Rectal smooth muscle tissue (tissue), 1 donor: ENCODE measurements at regions not wholly inside any gene's neighbourhood (a gene's known extent, or its start where the extent isn't known, plus 50 kb on each side); places are given as distances from the start of the nearest gene placed in this dataset.

Experiments
- H3K27ac ChIP-seq: one replicate; pipeline ENCODE4 v1.7.0; 2013; ENCODE audit warnings: low read depth, low read length, inconsistent platforms
- H3K27me3 ChIP-seq: one replicate; pipeline ENCODE4 v1.7.0; 2013; ENCODE audit warnings: low read length; ENCODE audit not compliant: control insufficient read depth, insufficient read depth
- H3K36me3 ChIP-seq: one replicate; pipeline ENCODE4 v1.7.0; 2013; ENCODE audit warnings: low read length; ENCODE audit not compliant: control insufficient read depth, insufficient read depth
- H3K4me1 ChIP-seq: one replicate; pipeline ENCODE4 v1.7.0; 2013; ENCODE audit warnings: low read length; ENCODE audit not compliant: control insufficient read depth, insufficient read depth
- H3K4me3 ChIP-seq: one replicate; pipeline ENCODE4 v1.7.0; 2013; ENCODE audit warnings: low read length
- H3K9ac ChIP-seq: one replicate; pipeline ENCODE4 v1.7.0; 2013; ENCODE audit warnings: low read length

GRCh38 chr5:90136952-90137528 is 272.5 kb downstream of the CETN3 start:
- Histone ChIP-seq H3K27me3 (no peaks in the 10 kb centered on the region), H3K9ac (no peak overlapping the region), H3K27ac (no peak overlapping the region), H3K4me1 (peaks cover 9% of the 10 kb centered on the region), H3K4me3 (no peak overlapping the region), H3K36me3 (no peaks in the 10 kb centered on the region)

GRCh38 chr5:90135779-90136378 is 273.7 kb downstream of the CETN3 start:
- no peak overlapping the region for H3K27ac ChIP-seq
- no peak overlapping the region for H3K9ac ChIP-seq
- H3K4me1 ChIP-seq = peaks cover 16% of the 10 kb centered on the region
- H3K27me3 ChIP-seq = no peaks in the 10 kb centered on the region
- H3K4me3 ChIP-seq = no peak overlapping the region
- no peaks in the 10 kb centered on the region for H3K36me3 ChIP-seq

GRCh38 chr5:90134892-90135291 is 274.7 kb downstream of the CETN3 start:
- H3K27me3 ChIP-seq = no peaks in the 10 kb centered on the region
- H3K9ac ChIP-seq = no peak overlapping the region
- H3K27ac ChIP-seq = peak overlapping the region; percentile 65
- no peaks in the 10 kb centered on the region for H3K36me3 ChIP-seq
- H3K4me3 ChIP-seq = no peak overlapping the region
- peaks cover 18% of the 10 kb centered on the region for H3K4me1 ChIP-seq

GRCh38 chr5:90134381-90134780 is 275.2 kb downstream of the CETN3 start:
- no peaks in the 10 kb centered on the region for H3K27me3 ChIP-seq
- H3K9ac ChIP-seq = no peak overlapping the region
- H3K36me3 ChIP-seq = no peaks in the 10 kb centered on the region
- peaks cover 18% of the 10 kb centered on the region for H3K4me1 ChIP-seq
- peak overlapping the region; percentile 65 for H3K27ac ChIP-seq
- no peak overlapping the region for H3K4me3 ChIP-seq

GRCh38 chr5:90133941-90134340 is 275.6 kb downstream of the CETN3 start:
- H3K4me1 ChIP-seq = peaks cover 18% of the 10 kb centered on the region
- no peak overlapping the region for H3K4me3 ChIP-seq
- no peaks in the 10 kb centered on the region for H3K36me3 ChIP-seq
- no peak overlapping the region for H3K9ac ChIP-seq
- no peak overlapping the region for H3K27ac ChIP-seq
- no peaks in the 10 kb centered on the region for H3K27me3 ChIP-seq

GRCh38 chr5:90131383-90132133 is 278.0 kb downstream of the CETN3 start:
- no peaks in the 10 kb centered on the region for H3K36me3 ChIP-seq
- H3K4me3 ChIP-seq = no peak overlapping the region
- no peaks in the 10 kb centered on the region for H3K27me3 ChIP-seq
- H3K27ac ChIP-seq = peak overlapping the region; percentile 47
- H3K4me1 ChIP-seq = peaks cover 18% of the 10 kb centered on the region
- no peak overlapping the region for H3K9ac ChIP-seq

- H3K27ac ChIP-seq = no peak overlapping the region
- peaks cover 9% of the 10 kb centered on the region for H3K4me1 ChIP-seq
- no peaks in the 10 kb centered on the region for H3K27me3 ChIP-seq
- H3K9ac ChIP-seq = no peak overlapping the region
- H3K36me3 ChIP-seq = no peaks in the 10 kb centered on the region
- no peak overlapping the region for H3K4me3 ChIP-seq
These were observed 281.0 kb downstream of the CETN3 start for GRCh38 chr5:90128551-90128950.

GRCh38 chr5:90119531-90119971 is 290.0 kb downstream of the CETN3 start:
- H3K27ac ChIP-seq = no peak overlapping the region
- no peak overlapping the region for H3K9ac ChIP-seq
- no peak overlapping the region for H3K4me3 ChIP-seq
- H3K4me1 ChIP-seq = peaks cover 2% of the 10 kb centered on the region
- no peaks in the 10 kb centered on the region for H3K36me3 ChIP-seq
- no peaks in the 10 kb centered on the region for H3K27me3 ChIP-seq

GRCh38 chr5:90117005-90117404 is 292.6 kb downstream of the CETN3 start:
- Histone ChIP-seq H3K9ac (no peak overlapping the region), H3K4me3 (no peak overlapping the region), H3K4me1 (peaks cover 2% of the 10 kb centered on the region), H3K36me3 (no peaks in the 10 kb centered on the region), H3K27ac (no peak overlapping the region), H3K27me3 (no peaks in the 10 kb centered on the region)

- no peaks in the 10 kb centered on the region for H3K36me3 ChIP-seq
- no peak overlapping the region for H3K9ac ChIP-seq
- no peak overlapping the region for H3K27ac ChIP-seq
- no peaks in the 10 kb centered on the region for H3K4me1 ChIP-seq
- no peak overlapping the region for H3K4me3 ChIP-seq
- no peaks in the 10 kb centered on the region for H3K27me3 ChIP-seq
These were observed 296.4 kb downstream of the CETN3 start for GRCh38 chr5:90113108-90113507.

GRCh38 chr5:90112033-90112692 is 297.4 kb downstream of the CETN3 start:
- Histone ChIP-seq H3K4me3 (no peak overlapping the region), H3K27me3 (no peaks in the 10 kb centered on the region), H3K4me1 (no peaks in the 10 kb centered on the region), H3K27ac (no peak overlapping the region), H3K36me3 (no peaks in the 10 kb centered on the region), H3K9ac (no peak overlapping the region)

- H3K27me3 ChIP-seq = no peaks in the 10 kb centered on the region
- no peak overlapping the region for H3K9ac ChIP-seq
- H3K36me3 ChIP-seq = no peaks in the 10 kb centered on the region
- no peak overlapping the region for H3K27ac ChIP-seq
- H3K4me3 ChIP-seq = no peak overlapping the region
- H3K4me1 ChIP-seq = no peaks in the 10 kb centered on the region
These were observed 298.1 kb downstream of the CETN3 start for GRCh38 chr5:90111364-90112032.
